Effector memory CD8-positive, alpha-beta T cell (primary cell): ENCODE measurements at regions not wholly inside any gene's neighbourhood (a gene's known extent, or its start where the extent isn't known, plus 50 kb on each side); places are given as distances from the start of the nearest gene placed in this dataset.

Experiments used
- ATAC-seq: fragments of 150-1000 bp; cut with Tn5 transposase; replicated peaks from 2 replicates; pipeline ENCODE4 v1.10.0; 2021; ENCODE audit warnings: mild to moderate bottlenecking, moderate library complexity
- DNase-seq, 3 experiments: peaks; one replicate each; pipeline ENCODE4 v3.0.0; 2021
- H3K27ac Mint-ChIP-seq, 2 donors: one replicate each; pipeline ENCODE4 v1.8.0; 2022; ENCODE audit warnings: mild to moderate bottlenecking in 2 of 2, mixed read lengths in 2 of 2, moderate library complexity in 2 of 2
- H3K27me3 Mint-ChIP-seq, 2 donors: one replicate each; pipeline ENCODE4 v1.8.0; 2022; ENCODE audit warnings: mixed read lengths in 2 of 2
- H3K36me3 Mint-ChIP-seq: one replicate; pipeline ENCODE4 v1.8.0; 2022; ENCODE audit warnings: mild to moderate bottlenecking, moderate library complexity, mixed read lengths; ENCODE audit not compliant: insufficient read depth
- H3K4me1 Mint-ChIP-seq, 2 donors: one replicate each; pipeline ENCODE4 v1.8.0; 2022; ENCODE audit warnings: low read depth in 2 of 2, mixed read lengths in 2 of 2
- H3K4me3 Mint-ChIP-seq, 2 donors: one replicate each; pipeline ENCODE4 v1.8.0; 2022; ENCODE audit warnings: mild to moderate bottlenecking in 2 of 2, mixed read lengths in 2 of 2, moderate library complexity in 2 of 2
- H3K9me3 Mint-ChIP-seq, 2 donors: one replicate each; pipeline ENCODE4 v1.8.0; 2022; ENCODE audit warnings: mixed read lengths in 2 of 2

DNA sequence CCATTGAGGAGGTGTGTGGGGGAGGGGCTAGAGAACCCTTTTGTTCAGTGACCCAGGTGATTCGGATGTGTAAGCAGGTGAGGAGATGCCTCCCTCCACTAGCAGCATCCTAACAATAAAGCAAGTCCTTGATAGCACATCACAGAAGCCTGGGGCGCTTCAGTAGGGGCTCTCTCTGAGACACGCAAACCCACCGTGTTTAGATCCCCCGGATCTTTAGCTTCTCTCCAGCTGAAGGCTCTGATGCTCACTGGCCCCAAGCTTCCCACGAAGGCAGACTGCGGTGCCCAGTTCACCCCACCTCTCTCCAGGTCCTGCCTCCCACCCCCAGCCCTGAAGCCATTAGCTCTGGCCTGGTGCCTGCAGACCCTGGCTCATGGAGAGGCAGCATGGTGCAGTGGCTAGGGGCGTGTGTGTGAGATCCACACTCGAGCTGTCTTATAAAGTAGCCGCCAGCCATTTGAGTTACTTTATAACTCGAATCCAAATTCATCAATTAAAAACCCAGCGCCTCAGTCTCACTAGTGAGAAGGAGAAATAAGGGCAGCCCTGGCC, 204.7 kb upstream of the TNRC6C start:
- Mint-ChIP-seq H3K27ac (no peak overlapping the region), H3K4me3 (no peak overlapping the region), H3K4me1 (peaks cover 0 to 2% of the 10 kb centered on the region in 2 donors), H3K27me3 (peaks cover 0 to 16% of the 10 kb centered on the region in 2 donors), H3K36me3 (no peaks in the 10 kb centered on the region), H3K9me3 (no peaks in the 10 kb centered on the region)
- DNase-seq (no peak), ATAC-seq (no peak)

DNA sequence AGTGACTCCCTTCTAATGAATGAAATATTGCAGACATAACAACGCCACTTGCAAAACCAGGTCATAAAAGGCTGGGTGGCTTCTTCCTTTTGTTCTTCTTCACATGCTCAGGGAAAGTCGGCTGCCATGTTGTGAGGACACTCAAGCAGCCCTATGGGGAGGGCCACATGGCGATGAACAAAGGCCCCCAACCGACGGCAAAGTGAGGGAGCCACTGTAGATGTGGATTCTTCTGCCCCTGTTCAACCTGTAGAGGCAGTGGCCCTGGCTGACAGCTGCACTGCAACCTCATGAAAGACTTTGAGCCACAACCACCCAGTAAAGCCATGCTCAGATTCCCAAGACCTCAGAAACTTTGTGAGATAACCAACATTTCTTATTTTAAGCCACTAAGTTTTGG, 203.5 kb upstream of the TNRC6C start:
- no peak overlapping the region for H3K27ac Mint-ChIP-seq
- peaks cover 0 to 2% of the 10 kb centered on the region in 2 donors for H3K4me1 Mint-ChIP-seq
- no peak for ATAC-seq
- H3K27me3 Mint-ChIP-seq, result peaks cover 0 to 16% of the 10 kb centered on the region in 2 donors
- H3K36me3 Mint-ChIP-seq, result no peaks in the 10 kb centered on the region
- no peak overlapping the region for H3K4me3 Mint-ChIP-seq
- H3K9me3 Mint-ChIP-seq, result no peaks in the 10 kb centered on the region
- no peak for DNase-seq

DNA sequence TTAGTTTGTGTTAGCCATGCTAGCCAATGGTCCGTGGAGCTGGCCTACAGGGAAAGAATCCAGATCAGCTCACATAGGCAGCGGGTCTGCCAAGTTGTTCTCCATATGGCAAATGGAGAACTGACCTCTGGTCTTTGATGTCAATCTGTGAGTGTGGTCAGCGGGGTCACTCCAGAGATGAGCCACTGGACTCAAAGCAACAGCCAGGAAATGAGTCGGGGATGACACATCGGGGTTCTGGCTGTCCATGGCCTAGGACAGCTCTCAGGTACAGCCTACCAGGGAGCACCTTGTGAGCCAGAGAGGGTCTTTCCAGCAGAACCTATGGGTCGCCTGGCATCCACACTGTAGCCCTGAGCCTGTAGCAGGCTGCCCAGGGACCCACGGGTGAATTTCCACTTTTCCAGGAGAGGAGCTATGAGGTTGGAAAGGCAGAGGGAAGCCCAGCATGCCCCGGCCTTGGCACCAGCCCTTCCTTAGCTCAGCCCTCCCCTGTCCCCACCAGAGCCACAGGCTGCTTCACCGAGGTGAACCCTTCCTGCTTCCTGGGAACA, 203.0 kb upstream of the TNRC6C start:
- Mint-ChIP-seq H3K4me3 (no peak overlapping the region), H3K9me3 (no peaks in the 10 kb centered on the region), H3K36me3 (no peaks in the 10 kb centered on the region), H3K4me1 (peaks cover 0 to 2% of the 10 kb centered on the region in 2 donors), H3K27me3 (peaks cover 0 to 11% of the 10 kb centered on the region in 2 donors), H3K27ac (no peak overlapping the region)
- no peak for ATAC-seq
- no peak for DNase-seq

DNA sequence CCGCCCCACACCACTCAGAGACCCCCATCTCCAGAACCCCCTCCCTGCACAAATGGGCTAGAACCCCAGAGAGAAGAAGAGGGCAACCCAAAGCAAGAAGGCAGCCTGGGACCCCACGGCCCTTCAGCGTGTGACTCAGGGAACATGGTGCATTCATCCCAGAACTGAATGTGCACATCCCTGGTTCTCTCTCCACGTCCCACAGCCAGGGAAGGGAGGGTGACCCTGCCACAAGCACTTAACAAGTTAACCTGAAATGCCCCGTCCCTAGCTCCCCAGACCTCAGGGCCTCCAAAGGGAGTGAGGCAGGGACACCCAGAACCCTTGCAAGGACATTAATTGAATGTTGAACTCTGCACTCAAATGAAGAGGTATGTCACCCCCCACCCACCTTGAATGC, 202.5 kb upstream of the TNRC6C start:
- Mint-ChIP-seq H3K27me3 (peaks cover 0 to 12% of the 10 kb centered on the region in 2 donors), H3K4me1 (no peaks in the 10 kb centered on the region), H3K9me3 (no peaks in the 10 kb centered on the region), H3K36me3 (no peaks in the 10 kb centered on the region), H3K4me3 (no peak overlapping the region), H3K27ac (no peak overlapping the region)
- ATAC-seq (no peak), DNase-seq (no peak)

DNA sequence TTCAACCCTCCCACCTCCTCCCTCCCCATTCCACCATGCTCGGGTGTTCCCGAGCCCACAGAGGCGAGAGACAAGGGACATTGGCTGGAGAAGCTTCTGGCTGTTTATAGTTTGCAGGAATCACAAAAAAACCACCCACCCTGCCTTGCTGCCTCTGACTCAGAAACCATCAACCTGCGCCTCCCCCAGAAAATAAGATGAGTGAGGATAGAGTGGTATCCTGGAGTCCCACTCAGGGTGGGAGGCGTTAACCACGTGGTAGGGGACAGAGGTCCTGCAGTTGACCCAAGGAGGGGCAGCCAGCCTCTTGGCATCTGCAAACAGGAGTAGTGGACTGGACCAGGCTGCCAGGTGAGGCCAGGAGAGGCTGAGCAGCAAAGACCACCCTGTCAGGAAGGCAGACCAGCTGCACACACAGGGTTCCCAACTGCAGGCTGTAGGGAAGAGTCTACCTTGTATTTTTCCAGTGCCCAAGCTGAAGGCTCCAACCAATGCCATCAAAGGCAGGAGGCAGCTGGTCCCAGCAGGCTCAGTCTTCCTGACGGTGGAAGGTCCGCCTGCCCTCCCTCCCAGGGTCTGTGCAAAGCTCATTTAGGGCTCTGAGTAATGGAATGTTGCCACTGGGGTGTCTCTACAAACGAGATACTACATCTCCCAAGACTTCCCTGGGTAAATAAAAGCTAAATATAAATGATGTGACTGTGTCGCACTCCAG, 201.5 kb upstream of the TNRC6C start:
- Mint-ChIP-seq H3K4me3 (no peak overlapping the region), H3K27ac (no peak overlapping the region), H3K4me1 (no peaks in the 10 kb centered on the region), H3K27me3 (peaks cover 0 to 13% of the 10 kb centered on the region in 2 donors), H3K9me3 (no peaks in the 10 kb centered on the region), H3K36me3 (no peaks in the 10 kb centered on the region)
- ATAC-seq (no peak), DNase-seq (no peak)

DNA sequence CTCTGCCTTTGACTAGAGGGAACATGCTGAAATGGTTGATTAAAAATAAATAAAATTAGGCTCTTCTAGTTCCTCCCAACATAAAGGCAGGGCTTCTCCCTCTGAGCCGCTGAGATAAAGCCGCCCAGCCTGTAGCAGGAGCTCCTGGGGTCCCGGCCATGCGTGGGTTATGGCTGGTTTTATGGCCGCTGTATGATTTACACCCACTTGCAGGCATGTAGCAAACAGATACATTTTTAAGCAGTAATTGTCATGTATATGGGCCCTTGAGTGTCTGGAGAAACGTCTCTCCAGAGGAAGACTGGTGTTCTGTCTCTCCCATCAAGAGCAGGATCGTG, 201.0 kb upstream of the TNRC6C start:
- Mint-ChIP-seq H3K4me1 (no peaks in the 10 kb centered on the region), H3K9me3 (no peaks in the 10 kb centered on the region), H3K27me3 (peaks cover 0 to 13% of the 10 kb centered on the region in 2 donors), H3K36me3 (no peaks in the 10 kb centered on the region), H3K4me3 (no peak overlapping the region), H3K27ac (no peak overlapping the region)
- ATAC-seq (no peak), DNase-seq (no peak)

DNA sequence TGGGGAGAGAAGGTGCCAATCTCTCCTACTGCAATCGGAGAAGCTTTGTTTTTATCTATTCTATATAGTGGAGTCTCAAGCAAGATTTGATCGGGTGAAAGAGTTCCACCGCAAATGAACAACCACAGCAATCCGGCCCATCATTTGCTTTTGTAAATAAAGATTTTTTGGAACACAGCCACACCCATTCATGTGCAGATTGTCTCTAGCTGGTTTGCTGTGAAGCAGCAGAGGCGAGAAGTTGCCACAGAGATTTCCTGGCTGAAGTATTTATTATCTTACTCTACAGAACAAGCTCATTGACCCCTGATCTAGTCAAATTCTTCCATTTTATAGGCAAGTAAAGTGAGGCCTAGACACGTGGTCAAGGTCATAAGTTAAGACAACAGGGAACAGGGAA, 195.5 kb upstream of the TNRC6C start:
- Mint-ChIP-seq H3K4me3 (no peak overlapping the region), H3K27me3 (peaks cover 3 to 14% of the 10 kb centered on the region in 2 donors), H3K4me1 (no peaks in the 10 kb centered on the region), H3K9me3 (no peaks in the 10 kb centered on the region), H3K27ac (no peak overlapping the region), H3K36me3 (no peaks in the 10 kb centered on the region)
- no peak for DNase-seq
- ATAC-seq, result no peak

DNA sequence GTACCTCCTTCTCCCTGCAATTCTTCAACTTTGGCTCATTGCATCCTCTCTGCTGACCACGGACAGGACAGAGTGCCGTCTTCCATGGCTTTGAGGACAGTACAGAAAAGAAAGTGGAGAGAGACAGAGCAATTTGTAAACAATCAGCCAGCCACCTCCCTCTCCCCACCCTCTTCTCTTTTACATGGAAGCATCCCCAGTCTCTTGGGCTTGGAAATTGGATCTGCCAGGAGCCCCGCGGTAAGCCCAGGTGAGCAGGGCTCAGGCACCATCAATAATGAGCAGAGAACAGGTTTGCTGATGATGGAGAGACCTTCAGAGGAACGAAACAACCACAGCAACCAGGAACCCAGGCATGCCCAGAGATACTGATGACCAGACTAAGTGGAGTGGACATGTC, 194.9 kb upstream of the TNRC6C start:
- peaks cover 5 to 14% of the 10 kb centered on the region in 2 donors for H3K27me3 Mint-ChIP-seq
- H3K9me3 Mint-ChIP-seq, result no peaks in the 10 kb centered on the region
- ATAC-seq (no peak), DNase-seq (no peak)
- peak overlapping the region in 1 of 2 donors; percentile 23 for H3K27ac Mint-ChIP-seq
- no peak overlapping the region for H3K4me3 Mint-ChIP-seq
- no peaks in the 10 kb centered on the region for H3K4me1 Mint-ChIP-seq
- H3K36me3 Mint-ChIP-seq, result no peaks in the 10 kb centered on the region

DNA sequence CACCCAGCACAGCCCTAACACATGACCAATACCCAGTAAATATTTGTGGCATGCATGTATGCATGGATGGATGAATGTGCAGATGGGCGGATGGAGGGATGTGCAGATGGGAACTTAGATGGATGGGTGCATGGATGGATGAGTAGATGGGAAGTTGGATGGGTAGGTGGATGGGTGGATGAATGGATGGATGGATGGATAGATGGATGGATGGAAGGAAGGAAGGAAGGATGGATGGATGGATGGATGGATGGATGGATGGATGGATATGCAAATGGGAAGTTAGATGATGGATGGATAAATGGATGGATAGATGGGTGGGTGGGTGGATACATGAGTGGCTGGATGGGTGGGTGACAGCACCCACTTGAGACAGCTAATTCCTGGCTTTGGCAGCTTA, 193.2 kb upstream of the TNRC6C start:
- Mint-ChIP-seq H3K4me1 (no peaks in the 10 kb centered on the region), H3K4me3 (no peak overlapping the region), H3K36me3 (no peaks in the 10 kb centered on the region), H3K27ac (no peak overlapping the region), H3K9me3 (no peaks in the 10 kb centered on the region), H3K27me3 (peaks cover 5 to 14% of the 10 kb centered on the region in 2 donors)
- no peak for ATAC-seq
- DNase-seq, result no peak

DNA sequence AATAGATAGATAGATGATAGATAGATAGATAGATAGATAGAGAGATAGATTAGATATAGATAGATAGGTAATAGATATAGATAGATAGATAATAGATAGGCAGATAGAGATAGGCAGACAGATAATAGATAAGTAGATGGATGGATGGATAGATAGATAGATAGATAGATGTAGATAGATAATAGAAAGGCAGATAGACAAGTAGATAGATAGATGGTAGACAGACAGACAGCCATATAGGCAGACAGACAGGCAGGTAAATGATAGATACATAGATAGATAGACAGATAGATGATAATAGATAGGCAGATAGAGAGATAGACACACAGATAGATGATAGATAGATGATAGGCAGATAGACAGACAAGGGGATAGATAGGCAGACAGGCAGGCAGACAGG, 191.4 kb upstream of the TNRC6C start:
- Mint-ChIP-seq H3K36me3 (no peaks in the 10 kb centered on the region), H3K9me3 (no peaks in the 10 kb centered on the region), H3K27me3 (peaks cover 5 to 7% of the 10 kb centered on the region in 2 donors), H3K27ac (no peak overlapping the region), H3K4me1 (peaks cover under 1% of the 10 kb centered on the region in 2 donors), H3K4me3 (no peak overlapping the region)
- DNase-seq (no peak), ATAC-seq (no peak)

DNA sequence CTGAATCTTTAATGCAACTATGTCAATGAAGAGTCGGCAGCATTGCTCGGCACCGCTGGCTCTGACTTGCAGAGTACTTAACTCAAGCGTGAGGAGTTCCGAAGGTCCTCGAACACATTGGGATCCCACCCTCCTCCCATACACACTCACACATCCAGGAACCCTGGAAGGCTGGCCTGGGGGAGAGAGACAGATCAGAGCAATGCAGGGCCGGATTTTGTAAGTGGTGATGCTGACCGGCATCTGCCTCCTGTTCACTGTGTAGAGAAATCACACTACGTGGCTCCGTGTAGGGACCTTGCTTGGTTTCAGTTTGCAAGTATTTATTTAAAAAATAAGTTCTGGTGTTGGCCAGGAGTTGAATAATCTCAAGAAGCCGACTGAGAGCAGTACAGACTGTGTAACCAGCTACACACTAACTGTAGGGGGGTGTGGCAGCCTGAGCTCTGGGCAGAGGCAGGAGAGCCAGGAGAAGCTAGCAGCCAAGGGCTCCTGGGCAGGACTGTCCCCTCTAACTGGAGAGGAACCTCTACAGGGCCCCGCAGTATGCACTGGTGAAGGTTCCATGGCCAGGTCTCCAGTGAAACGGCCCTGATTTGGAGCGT, 190.2 kb upstream of the TNRC6C start:
- Mint-ChIP-seq H3K4me3 (no peak overlapping the region), H3K27ac (no peak overlapping the region), H3K36me3 (no peaks in the 10 kb centered on the region), H3K27me3 (peaks cover 5 to 7% of the 10 kb centered on the region in 2 donors), H3K4me1 (peaks cover 13% of the 10 kb centered on the region in 2 donors), H3K9me3 (no peaks in the 10 kb centered on the region)
- DNase-seq, result no peak
- no peak for ATAC-seq

DNA sequence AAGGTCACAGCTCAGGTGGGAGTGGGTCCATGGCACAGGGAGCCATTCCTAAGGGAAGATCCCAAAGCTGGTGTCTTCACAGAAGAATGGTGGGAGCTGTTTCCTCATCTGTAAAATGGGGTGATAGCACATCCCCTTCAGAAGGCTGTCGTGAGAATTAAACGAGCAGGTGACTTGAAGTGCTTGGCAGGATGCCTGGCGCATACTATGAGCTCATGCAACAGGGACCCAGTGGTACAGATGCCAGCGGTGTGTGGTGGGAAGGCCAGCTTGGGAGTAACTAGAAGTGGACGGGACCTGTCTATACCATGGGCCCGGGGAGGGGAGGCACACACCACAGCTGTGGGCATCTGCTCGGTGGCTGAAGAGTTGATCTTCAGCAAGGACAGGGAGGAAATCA, 189.3 kb upstream of the TNRC6C start:
- no peak overlapping the region for H3K4me3 Mint-ChIP-seq
- H3K9me3 Mint-ChIP-seq, result no peaks in the 10 kb centered on the region
- peaks cover 13 to 15% of the 10 kb centered on the region in 2 donors for H3K4me1 Mint-ChIP-seq
- no peak overlapping the region for H3K27ac Mint-ChIP-seq
- peaks cover 0 to 5% of the 10 kb centered on the region in 2 donors for H3K27me3 Mint-ChIP-seq
- DNase-seq (no peak), ATAC-seq (no peak)
- no peaks in the 10 kb centered on the region for H3K36me3 Mint-ChIP-seq

DNA sequence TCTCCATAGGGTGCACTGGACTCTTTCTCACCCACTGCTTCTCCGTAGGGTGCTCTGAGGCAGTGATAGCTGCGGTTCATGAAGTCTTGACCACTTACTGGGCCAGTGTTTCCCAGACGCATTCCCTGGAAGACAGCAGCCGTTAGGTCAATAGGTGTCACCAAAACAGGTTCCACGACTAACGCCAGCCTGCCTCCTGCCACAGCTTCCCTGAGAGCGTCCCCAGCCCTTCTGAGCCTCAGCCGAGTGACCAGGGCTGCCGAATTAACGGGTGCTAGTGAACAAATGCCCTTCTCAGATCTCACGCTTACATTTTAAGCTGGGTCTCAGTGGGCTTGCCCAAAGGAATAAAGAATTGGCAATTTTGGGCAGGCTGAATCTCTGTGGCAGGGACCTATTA, 188.7 kb upstream of the TNRC6C start:
- Mint-ChIP-seq H3K9me3 (no peaks in the 10 kb centered on the region), H3K27ac (no peak overlapping the region), H3K4me1 (peaks cover 13 to 15% of the 10 kb centered on the region in 2 donors), H3K27me3 (peaks cover 0 to 5% of the 10 kb centered on the region in 2 donors), H3K4me3 (no peak overlapping the region), H3K36me3 (no peaks in the 10 kb centered on the region)
- DNase-seq (no peak), ATAC-seq (no peak)
